GM23338 (cell line): ENCODE measurements at regions not wholly inside any gene's neighbourhood (a gene's known extent, or its start where the extent isn't known, plus 50 kb on each side); places are given as distances from the start of the nearest gene placed in this dataset.

Experiments
- ATAC-seq: fragments of 200-7000 bp; cut with Tn5 transposase; 3 replicates; pipeline ENCODE4 v1.9.1; 2020
- DNase-seq: peaks from one replicate; pipeline ENCODE4 v3.0.0-alpha.2; 2015; ENCODE audit warnings: low spot score
- H2AFZ ChIP-seq: fragments of 200-600 bp; sonication (generic); 2 replicates; pipeline ENCODE4 v1.8.0; 2016; ENCODE audit warnings: antibody characterized with exemption, mild to moderate bottlenecking, moderate library complexity
- H3F3A ChIP-seq: fragments of 200-600 bp; sonication (generic); replicated peaks from 2 replicates; pipeline ENCODE4 v1.8.0; 2017; ENCODE audit warnings: antibody characterized with exemption, mixed run types, low read depth
- H3K27ac ChIP-seq: fragments of 200-600 bp; sonication (generic); 2 replicates; pipeline ENCODE4 v1.6.1; 2016; ENCODE audit warnings: low read depth
- H3K27me3 ChIP-seq: fragments of 200-600 bp; sonication (generic); 2 replicates; pipeline ENCODE4 v1.8.0; 2016; ENCODE audit warnings: mild to moderate bottlenecking, mixed run types, moderate library complexity; ENCODE audit not compliant: insufficient read depth
- H3K36me3 ChIP-seq: fragments of 200-600 bp; sonication (generic); 2 replicates; pipeline ENCODE4 v1.8.0; 2016; ENCODE audit warnings: mild to moderate bottlenecking; ENCODE audit not compliant: insufficient read depth
- H3K4me1 ChIP-seq: fragments of 200-600 bp; sonication (generic); 2 replicates; pipeline ENCODE4 v1.8.0; 2016; ENCODE audit warnings: mild to moderate bottlenecking, moderate library complexity; ENCODE audit not compliant: insufficient read depth
- H3K4me2 ChIP-seq: fragments of 200-600 bp; sonication (generic); 2 replicates; pipeline ENCODE4 v1.7.1; 2017; ENCODE audit warnings: mixed run types
- H3K4me3 ChIP-seq: fragments of 200-600 bp; sonication (generic); 2 replicates; pipeline ENCODE4 v1.6.1; 2016; ENCODE audit warnings: mixed run types
- H3K79me2 ChIP-seq: fragments of 200-600 bp; sonication (generic); replicated peaks from 2 replicates; pipeline ENCODE4 v1.8.0; 2017; ENCODE audit warnings: mild to moderate bottlenecking; ENCODE audit not compliant: insufficient read depth
- H3K9me2 ChIP-seq: fragments of 200-600 bp; sonication (generic); 2 replicates; pipeline ENCODE4 v1.8.0; 2017; ENCODE audit not compliant: insufficient read depth
- H4K20me1 ChIP-seq: fragments of 200-600 bp; sonication (generic); replicated peaks from 2 replicates; pipeline ENCODE4 v1.8.0; 2017; ENCODE audit warnings: mild to moderate bottlenecking; ENCODE audit not compliant: insufficient read depth
- H3K27ac Mint-ChIP-seq: 2 replicates; pipeline ENCODE4 v1.8.0; 2020; ENCODE audit warnings: inconsistent platforms, mild to moderate bottlenecking, moderate library complexity, mixed read lengths
- H3K27me3 Mint-ChIP-seq: 3 replicates; pipeline ENCODE4 v1.8.0; 2022; ENCODE audit warnings: low read depth, mild to moderate bottlenecking, moderate library complexity, mixed read lengths, inconsistent platforms; ENCODE audit not compliant: insufficient read depth, poor library complexity
- H3K36me3 Mint-ChIP-seq: 3 replicates; pipeline ENCODE4 v1.8.0; 2021; ENCODE audit warnings: low read depth, mild to moderate bottlenecking, inconsistent platforms, moderate library complexity, mixed read lengths
- H3K4me1 Mint-ChIP-seq: 3 replicates; pipeline ENCODE4 v1.8.0; 2020; ENCODE audit warnings: mild to moderate bottlenecking, inconsistent platforms, mixed read lengths
- H3K4me3 Mint-ChIP-seq: 3 replicates; pipeline ENCODE4 v1.8.0; 2021; ENCODE audit warnings: moderate library complexity, mild to moderate bottlenecking, inconsistent platforms, mixed read lengths
- H3K9me3 Mint-ChIP-seq: 3 replicates; pipeline ENCODE4 v1.8.0; 2020; ENCODE audit warnings: moderate library complexity, mild to moderate bottlenecking, inconsistent platforms, mixed read lengths
- CREB1 ChIP-seq: fragments of 250-450 bp; sonication (Bioruptor Pico); IDR thresholded peaks from 2 replicates; pipeline ENCODE4 v1.5.0; 2020; ENCODE audit warnings: low read depth, mild to moderate bottlenecking, moderate library complexity
- EZH2phosphoT487 ChIP-seq: fragments of 200-600 bp; sonication (generic); IDR thresholded peaks from one replicate; pipeline ENCODE4 v1.8.1; 2018; ENCODE audit warnings: antibody characterized with exemption; ENCODE audit not compliant: unreplicated experiment
- JUNB ChIP-seq: IDR thresholded peaks from one replicate; pipeline ENCODE4 v1.6.1; 2016; ENCODE audit warnings: antibody characterized with exemption; ENCODE audit not compliant: unreplicated experiment
- NANOG ChIP-seq: IDR thresholded peaks from 2 replicates; pipeline ENCODE4 v1.6.1; 2016; ENCODE audit warnings: antibody characterized with exemption, borderline replicate concordance
- POLR2AphosphoS5 ChIP-seq: IDR thresholded peaks from 2 replicates; pipeline ENCODE4 v1.6.1; 2016; ENCODE audit warnings: antibody characterized with exemption, low read depth
- ZNF331 ChIP-seq: fragments of 250-450 bp; sonication (Bioruptor Pico); IDR thresholded peaks from 2 replicates; pipeline ENCODE4 v1.5.0; 2020; ENCODE audit warnings: low read depth, mild to moderate bottlenecking, moderate library complexity
- TF ChIP-seq, protein P1 (sequence below): fragments of 250-450 bp; sonication (Bioruptor Pico); IDR thresholded peaks from 2 replicates; pipeline ENCODE4 v1.5.0; 2020; ENCODE audit warnings: mild to moderate bottlenecking, moderate library complexity
- TF ChIP-seq, protein P2 (sequence below): IDR thresholded peaks from one replicate; pipeline ENCODE4 v1.6.1; 2018; ENCODE audit warnings: antibody characterized with exemption; ENCODE audit not compliant: unreplicated experiment
- TF ChIP-seq, protein P3 (sequence below), 2 experiments: fragments of 200-600 bp in 1 of 2; sonication (generic) in 1 of 2; conservative IDR thresholded peaks; 2 replicates each; pipeline versions ENCODE4 v1.5.1 to v1.6.1; 2016 to 2017; ENCODE audit warnings: antibody characterized with exemption in 2 of 2, low read depth in 2 of 2, mild to moderate bottlenecking in 2 of 2, moderate library complexity in 1 of 2
- TF ChIP-seq, protein P4 (sequence below): IDR thresholded peaks from 2 replicates; pipeline ENCODE4 v1.6.1; 2016; ENCODE audit warnings: antibody characterized with exemption

DNA sequence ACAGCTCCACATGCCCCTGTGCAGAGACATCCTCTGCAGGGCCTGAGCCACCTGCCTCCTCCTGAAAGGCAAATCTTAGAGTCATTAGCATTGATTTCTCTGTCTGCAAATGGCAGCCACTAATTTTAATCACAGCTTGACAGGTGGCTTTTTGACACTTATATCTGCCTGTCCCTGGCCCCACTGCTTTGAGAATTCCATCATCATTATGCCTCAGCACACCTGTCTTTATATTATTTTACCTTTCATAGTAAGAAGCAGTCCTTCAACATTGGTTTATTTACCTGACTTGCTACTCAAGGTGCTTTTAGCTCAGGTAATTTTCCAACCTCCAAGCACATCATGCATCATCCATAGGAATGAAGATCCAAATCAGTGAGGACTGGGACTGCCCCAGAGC is 451.3 kb downstream of the MTRR start (continued):
- TF ChIP-seq, protein P1, sequence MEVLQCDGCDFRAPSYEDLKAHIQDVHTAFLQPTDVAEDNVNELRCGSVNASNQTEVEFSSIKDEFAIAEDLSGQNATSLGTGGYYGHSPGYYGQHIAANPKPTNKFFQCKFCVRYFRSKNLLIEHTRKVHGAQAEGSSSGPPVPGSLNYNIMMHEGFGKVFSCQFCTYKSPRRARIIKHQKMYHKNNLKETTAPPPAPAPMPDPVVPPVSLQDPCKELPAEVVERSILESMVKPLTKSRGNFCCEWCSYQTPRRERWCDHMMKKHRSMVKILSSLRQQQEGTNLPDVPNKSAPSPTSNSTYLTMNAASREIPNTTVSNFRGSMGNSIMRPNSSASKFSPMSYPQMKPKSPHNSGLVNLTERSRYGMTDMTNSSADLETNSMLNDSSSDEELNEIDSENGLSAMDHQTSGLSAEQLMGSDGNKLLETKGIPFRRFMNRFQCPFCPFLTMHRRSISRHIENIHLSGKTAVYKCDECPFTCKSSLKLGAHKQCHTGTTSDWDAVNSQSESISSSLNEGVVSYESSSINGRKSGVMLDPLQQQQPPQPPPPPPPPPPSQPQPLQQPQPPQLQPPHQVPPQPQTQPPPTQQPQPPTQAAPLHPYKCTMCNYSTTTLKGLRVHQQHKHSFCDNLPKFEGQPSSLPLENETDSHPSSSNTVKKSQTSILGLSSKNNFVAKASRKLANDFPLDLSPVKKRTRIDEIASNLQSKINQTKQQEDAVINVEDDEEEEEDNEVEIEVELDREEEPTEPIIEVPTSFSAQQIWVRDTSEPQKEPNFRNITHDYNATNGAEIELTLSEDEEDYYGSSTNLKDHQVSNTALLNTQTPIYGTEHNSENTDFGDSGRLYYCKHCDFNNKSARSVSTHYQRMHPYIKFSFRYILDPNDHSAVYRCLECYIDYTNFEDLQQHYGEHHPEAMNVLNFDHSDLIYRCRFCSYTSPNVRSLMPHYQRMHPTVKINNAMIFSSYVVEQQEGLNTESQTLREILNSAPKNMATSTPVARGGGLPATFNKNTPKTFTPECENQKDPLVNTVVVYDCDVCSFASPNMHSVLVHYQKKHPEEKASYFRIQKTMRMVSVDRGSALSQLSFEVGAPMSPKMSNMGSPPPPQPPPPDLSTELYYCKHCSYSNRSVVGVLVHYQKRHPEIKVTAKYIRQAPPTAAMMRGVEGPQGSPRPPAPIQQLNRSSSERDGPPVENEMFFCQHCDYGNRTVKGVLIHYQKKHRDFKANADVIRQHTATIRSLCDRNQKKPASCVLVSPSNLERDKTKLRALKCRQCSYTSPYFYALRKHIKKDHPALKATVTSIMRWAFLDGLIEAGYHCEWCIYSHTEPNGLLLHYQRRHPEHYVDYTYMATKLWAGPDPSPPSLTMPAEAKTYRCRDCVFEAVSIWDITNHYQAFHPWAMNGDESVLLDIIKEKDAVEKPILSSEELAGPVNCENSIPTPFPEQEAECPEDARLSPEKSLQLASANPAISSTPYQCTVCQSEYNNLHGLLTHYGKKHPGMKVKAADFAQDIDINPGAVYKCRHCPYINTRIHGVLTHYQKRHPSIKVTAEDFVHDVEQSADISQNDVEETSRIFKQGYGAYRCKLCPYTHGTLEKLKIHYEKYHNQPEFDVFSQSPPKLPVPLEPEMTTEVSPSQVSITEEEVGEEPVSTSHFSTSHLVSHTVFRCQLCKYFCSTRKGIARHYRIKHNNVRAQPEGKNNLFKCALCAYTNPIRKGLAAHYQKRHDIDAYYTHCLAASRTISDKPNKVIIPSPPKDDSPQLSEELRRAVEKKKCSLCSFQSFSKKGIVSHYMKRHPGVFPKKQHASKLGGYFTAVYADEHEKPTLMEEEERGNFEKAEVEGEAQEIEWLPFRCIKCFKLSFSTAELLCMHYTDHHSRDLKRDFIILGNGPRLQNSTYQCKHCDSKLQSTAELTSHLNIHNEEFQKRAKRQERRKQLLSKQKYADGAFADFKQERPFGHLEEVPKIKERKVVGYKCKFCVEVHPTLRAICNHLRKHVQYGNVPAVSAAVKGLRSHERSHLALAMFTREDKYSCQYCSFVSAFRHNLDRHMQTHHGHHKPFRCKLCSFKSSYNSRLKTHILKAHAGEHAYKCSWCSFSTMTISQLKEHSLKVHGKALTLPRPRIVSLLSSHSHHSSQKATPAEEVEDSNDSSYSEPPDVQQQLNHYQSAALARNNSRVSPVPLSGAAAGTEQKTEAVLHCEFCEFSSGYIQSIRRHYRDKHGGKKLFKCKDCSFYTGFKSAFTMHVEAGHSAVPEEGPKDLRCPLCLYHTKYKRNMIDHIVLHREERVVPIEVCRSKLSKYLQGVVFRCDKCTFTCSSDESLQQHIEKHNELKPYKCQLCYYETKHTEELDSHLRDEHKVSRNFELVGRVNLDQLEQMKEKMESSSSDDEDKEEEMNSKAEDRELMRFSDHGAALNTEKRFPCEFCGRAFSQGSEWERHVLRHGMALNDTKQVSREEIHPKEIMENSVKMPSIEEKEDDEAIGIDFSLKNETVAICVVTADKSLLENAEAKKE (CRISPR knock-in tag): no peak
- TF ChIP-seq POLR2AphosphoS5: no peak
- no peak for TF ChIP-seq ZNF331 (CRISPR knock-in tag)
- no peak for TF ChIP-seq CREB1 (CRISPR knock-in tag)

DNA sequence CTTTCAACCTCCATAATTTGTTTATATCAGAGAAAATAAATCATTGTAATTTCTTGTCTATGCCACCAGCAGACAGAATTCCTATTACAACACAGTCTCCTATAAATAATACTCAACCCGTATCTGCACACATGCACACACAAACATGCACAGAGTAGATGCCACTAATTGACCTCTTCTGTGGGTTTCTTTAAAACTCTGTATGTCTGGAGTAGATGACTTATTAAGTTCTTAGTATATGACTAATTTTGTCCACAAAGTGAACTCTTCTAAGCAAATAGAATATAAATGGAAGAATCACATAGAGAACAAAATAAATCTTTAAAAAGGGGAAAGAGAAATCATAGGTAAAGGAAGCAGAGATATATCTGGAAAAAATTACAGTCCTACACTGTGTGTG is 452.3 kb downstream of the MTRR start:
- Mint-ChIP-seq H3K27me3 (no peaks in the 10 kb centered on the region), H3K4me1 (no peaks in the 10 kb centered on the region; the same call in 2 of the 3 replicates), H3K27ac (no peak overlapping the region), H3K36me3 (no peaks in the 10 kb centered on the region), H3K9me3 (no peaks in the 10 kb centered on the region), H3K4me3 (no peak overlapping the region)
- no peaks in the 10 kb centered on the region for H3K27me3 ChIP-seq
- no peak overlapping the region for H3K4me2 ChIP-seq
- H4K20me1 ChIP-seq: no peaks in the 10 kb centered on the region
- H2AFZ ChIP-seq: no peak overlapping the region
- ATAC-seq (no peak), DNase-seq (no peak)
- H3K9me2 ChIP-seq: no peaks in the 10 kb centered on the region
- no peak overlapping the region for H3K4me3 ChIP-seq
- H3K4me1 ChIP-seq: no peaks in the 10 kb centered on the region
- no peaks in the 10 kb centered on the region for H3K79me2 ChIP-seq
- no peaks in the 10 kb centered on the region for H3K36me3 ChIP-seq
- H3K27ac ChIP-seq: no peak overlapping the region
- no peaks in the 10 kb centered on the region for H3F3A ChIP-seq
- TF ChIP-seq, protein P2, sequence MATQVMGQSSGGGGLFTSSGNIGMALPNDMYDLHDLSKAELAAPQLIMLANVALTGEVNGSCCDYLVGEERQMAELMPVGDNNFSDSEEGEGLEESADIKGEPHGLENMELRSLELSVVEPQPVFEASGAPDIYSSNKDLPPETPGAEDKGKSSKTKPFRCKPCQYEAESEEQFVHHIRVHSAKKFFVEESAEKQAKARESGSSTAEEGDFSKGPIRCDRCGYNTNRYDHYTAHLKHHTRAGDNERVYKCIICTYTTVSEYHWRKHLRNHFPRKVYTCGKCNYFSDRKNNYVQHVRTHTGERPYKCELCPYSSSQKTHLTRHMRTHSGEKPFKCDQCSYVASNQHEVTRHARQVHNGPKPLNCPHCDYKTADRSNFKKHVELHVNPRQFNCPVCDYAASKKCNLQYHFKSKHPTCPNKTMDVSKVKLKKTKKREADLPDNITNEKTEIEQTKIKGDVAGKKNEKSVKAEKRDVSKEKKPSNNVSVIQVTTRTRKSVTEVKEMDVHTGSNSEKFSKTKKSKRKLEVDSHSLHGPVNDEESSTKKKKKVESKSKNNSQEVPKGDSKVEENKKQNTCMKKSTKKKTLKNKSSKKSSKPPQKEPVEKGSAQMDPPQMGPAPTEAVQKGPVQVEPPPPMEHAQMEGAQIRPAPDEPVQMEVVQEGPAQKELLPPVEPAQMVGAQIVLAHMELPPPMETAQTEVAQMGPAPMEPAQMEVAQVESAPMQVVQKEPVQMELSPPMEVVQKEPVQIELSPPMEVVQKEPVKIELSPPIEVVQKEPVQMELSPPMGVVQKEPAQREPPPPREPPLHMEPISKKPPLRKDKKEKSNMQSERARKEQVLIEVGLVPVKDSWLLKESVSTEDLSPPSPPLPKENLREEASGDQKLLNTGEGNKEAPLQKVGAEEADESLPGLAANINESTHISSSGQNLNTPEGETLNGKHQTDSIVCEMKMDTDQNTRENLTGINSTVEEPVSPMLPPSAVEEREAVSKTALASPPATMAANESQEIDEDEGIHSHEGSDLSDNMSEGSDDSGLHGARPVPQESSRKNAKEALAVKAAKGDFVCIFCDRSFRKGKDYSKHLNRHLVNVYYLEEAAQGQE: no peak
- TF ChIP-seq, protein P3, sequence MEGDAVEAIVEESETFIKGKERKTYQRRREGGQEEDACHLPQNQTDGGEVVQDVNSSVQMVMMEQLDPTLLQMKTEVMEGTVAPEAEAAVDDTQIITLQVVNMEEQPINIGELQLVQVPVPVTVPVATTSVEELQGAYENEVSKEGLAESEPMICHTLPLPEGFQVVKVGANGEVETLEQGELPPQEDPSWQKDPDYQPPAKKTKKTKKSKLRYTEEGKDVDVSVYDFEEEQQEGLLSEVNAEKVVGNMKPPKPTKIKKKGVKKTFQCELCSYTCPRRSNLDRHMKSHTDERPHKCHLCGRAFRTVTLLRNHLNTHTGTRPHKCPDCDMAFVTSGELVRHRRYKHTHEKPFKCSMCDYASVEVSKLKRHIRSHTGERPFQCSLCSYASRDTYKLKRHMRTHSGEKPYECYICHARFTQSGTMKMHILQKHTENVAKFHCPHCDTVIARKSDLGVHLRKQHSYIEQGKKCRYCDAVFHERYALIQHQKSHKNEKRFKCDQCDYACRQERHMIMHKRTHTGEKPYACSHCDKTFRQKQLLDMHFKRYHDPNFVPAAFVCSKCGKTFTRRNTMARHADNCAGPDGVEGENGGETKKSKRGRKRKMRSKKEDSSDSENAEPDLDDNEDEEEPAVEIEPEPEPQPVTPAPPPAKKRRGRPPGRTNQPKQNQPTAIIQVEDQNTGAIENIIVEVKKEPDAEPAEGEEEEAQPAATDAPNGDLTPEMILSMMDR (conservative IDR thresholded peaks at IDR 0.05; ENCODE audit: low read depth in 2 of 2): no peak
- TF ChIP-seq JUNB (no peak), CREB1 (CRISPR knock-in tag) (no peak), NANOG (no peak), EZH2phosphoT487 (no peak)
- TF ChIP-seq, protein P4, sequence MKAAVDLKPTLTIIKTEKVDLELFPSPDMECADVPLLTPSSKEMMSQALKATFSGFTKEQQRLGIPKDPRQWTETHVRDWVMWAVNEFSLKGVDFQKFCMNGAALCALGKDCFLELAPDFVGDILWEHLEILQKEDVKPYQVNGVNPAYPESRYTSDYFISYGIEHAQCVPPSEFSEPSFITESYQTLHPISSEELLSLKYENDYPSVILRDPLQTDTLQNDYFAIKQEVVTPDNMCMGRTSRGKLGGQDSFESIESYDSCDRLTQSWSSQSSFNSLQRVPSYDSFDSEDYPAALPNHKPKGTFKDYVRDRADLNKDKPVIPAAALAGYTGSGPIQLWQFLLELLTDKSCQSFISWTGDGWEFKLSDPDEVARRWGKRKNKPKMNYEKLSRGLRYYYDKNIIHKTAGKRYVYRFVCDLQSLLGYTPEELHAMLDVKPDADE: no peak
